ENCODE measurements at regions not wholly inside any gene's neighbourhood (a gene's known extent, or its start where the extent isn't known, plus 50 kb on each side); places are given as distances from the start of the nearest gene placed in this dataset.

- no peaks in the 10 kb centered on the region for H3K9me2 ChIP-seq (replicated peaks; ENCODE audit: low read length)
- H3K4me2 ChIP-seq (ENCODE audit: low read length), result no peak overlapping the region
- TF ChIP-seq EZH2phosphoT487 (IDR thresholded peaks at IDR 0.05; ENCODE audit: borderline replicate concordance, low read length) (no peak), CTCF (conservative IDR thresholded peaks at IDR 0.05; ENCODE audit: low read depth, low read length) (no peak), EZH2 (IDR thresholded peaks at IDR 0.05; ENCODE audit: low read length, unreplicated experiment) (no peak)
- ChIA-PET POLR2A (ENCODE audit: unreplicated experiment) (no interaction called here), CTCF (no interaction called here)
- H3K4me1 ChIP-seq (ENCODE audit: insufficient read depth, low read length), result peaks cover 15% of the 10 kb centered on the region
- no peaks in the 10 kb centered on the region for H3F3A ChIP-seq (ENCODE audit: low read length, unreplicated experiment)
- H3K36me3 ChIP-seq (ENCODE audit: low read depth, low read length), result no peaks in the 10 kb centered on the region
- no peak overlapping the region for H2AFZ ChIP-seq (ENCODE audit: low read length)
- H3K79me2 ChIP-seq (ENCODE audit: low read length), result no peaks in the 10 kb centered on the region
- intact Hi-C loops (cut with micrococcal nuclease), result no loop called here
- H3K9me3 ChIP-seq (ENCODE audit: low read length), result no peaks in the 10 kb centered on the region
- H3K27me3 ChIP-seq (ENCODE audit: low read length), result peaks cover 35% of the 10 kb centered on the region
- no peak for ATAC-seq
- BruUV-seq (replicated peaks), result no TSS peak
- H3K27ac ChIP-seq (ENCODE audit: low read length), result no peak overlapping the region
- no peak overlapping the region for H3K4me3 ChIP-seq (ENCODE audit: low read length)
- no peaks in the 10 kb centered on the region for H4K20me1 ChIP-seq (ENCODE audit: low read length)
- DNase-seq, result no peak
- no peak overlapping the region for H3K9ac ChIP-seq (ENCODE audit: low read length)
Measured at GRCh38 chr16:86224629-86225028, 285.7 kb upstream of the FOXF1 start.

GRCh38 chr16:86225905-86226371 lies 284.4 kb upstream of the FOXF1 start:
- H3F3A ChIP-seq (ENCODE audit: low read length, unreplicated experiment), result no peaks in the 10 kb centered on the region
- DNase-seq (peak; percentile 15), ATAC-seq (no peak)
- ChIA-PET POLR2A (ENCODE audit: unreplicated experiment) (no interaction called here), CTCF (no interaction called here)
- no peaks in the 10 kb centered on the region for H3K9me2 ChIP-seq (replicated peaks; ENCODE audit: low read length)
- no peak overlapping the region for H3K4me3 ChIP-seq (ENCODE audit: low read length)
- H3K79me2 ChIP-seq (ENCODE audit: low read length), result no peaks in the 10 kb centered on the region
- no peaks in the 10 kb centered on the region for H3K9me3 ChIP-seq (ENCODE audit: low read length)
- peaks cover 32% of the 10 kb centered on the region for H3K27me3 ChIP-seq (ENCODE audit: low read length)
- no peaks in the 10 kb centered on the region for H4K20me1 ChIP-seq (ENCODE audit: low read length)
- peaks cover 15% of the 10 kb centered on the region for H3K4me1 ChIP-seq (ENCODE audit: insufficient read depth, low read length)
- no peak overlapping the region for H2AFZ ChIP-seq (ENCODE audit: low read length)
- BruUV-seq (replicated peaks), result no TSS peak
- no peaks in the 10 kb centered on the region for H3K36me3 ChIP-seq (ENCODE audit: low read depth, low read length)
- H3K27ac ChIP-seq (ENCODE audit: low read length), result no peak overlapping the region
- H3K4me2 ChIP-seq (ENCODE audit: low read length), result no peak overlapping the region
- intact Hi-C loops (cut with micrococcal nuclease), result no loop called here
- no peak overlapping the region for H3K9ac ChIP-seq (ENCODE audit: low read length)
- TF ChIP-seq EZH2phosphoT487 (IDR thresholded peaks at IDR 0.05; ENCODE audit: borderline replicate concordance, low read length) (no peak), CTCF (conservative IDR thresholded peaks at IDR 0.05; ENCODE audit: low read depth, low read length) (no peak), EZH2 (IDR thresholded peaks at IDR 0.05; ENCODE audit: low read length, unreplicated experiment) (no peak)

- peaks cover 15% of the 10 kb centered on the region for H3K4me1 ChIP-seq (ENCODE audit: insufficient read depth, low read length)
- H3F3A ChIP-seq (ENCODE audit: low read length, unreplicated experiment), result no peaks in the 10 kb centered on the region
- DNase-seq, result no peak
- H3K79me2 ChIP-seq (ENCODE audit: low read length), result no peaks in the 10 kb centered on the region
- no peaks in the 10 kb centered on the region for H4K20me1 ChIP-seq (ENCODE audit: low read length)
- H3K27me3 ChIP-seq (ENCODE audit: low read length), result peaks cover 32% of the 10 kb centered on the region
- no peaks in the 10 kb centered on the region for H3K36me3 ChIP-seq (ENCODE audit: low read depth, low read length)
- no peaks in the 10 kb centered on the region for H3K9me2 ChIP-seq (replicated peaks; ENCODE audit: low read length)
- intact Hi-C loops (cut with micrococcal nuclease), result no loop called here
- H3K9me3 ChIP-seq (ENCODE audit: low read length), result no peaks in the 10 kb centered on the region
- ATAC-seq, result no peak
- POLR2A ChIA-PET (ENCODE audit: unreplicated experiment), result no interaction called here
- H3K9ac ChIP-seq (ENCODE audit: low read length), result no peak overlapping the region
- TF ChIP-seq EZH2phosphoT487 (IDR thresholded peaks at IDR 0.05; ENCODE audit: borderline replicate concordance, low read length) (no peak), CTCF (conservative IDR thresholded peaks at IDR 0.05; ENCODE audit: low read depth, low read length) (no peak)
- BruUV-seq (replicated peaks), result no TSS peak
- CTCF ChIA-PET, result no interaction called here
- H3K4me2 ChIP-seq (ENCODE audit: low read length), result no peak overlapping the region
- no peak overlapping the region for H3K4me3 ChIP-seq (ENCODE audit: low read length)
- H2AFZ ChIP-seq (ENCODE audit: low read length), result no peak overlapping the region
- no peak overlapping the region for H3K27ac ChIP-seq (ENCODE audit: low read length)
Measured at GRCh38 chr16:86227041-86227440, 283.3 kb upstream of the FOXF1 start.

Data from PC-3 (cell line).